Caki2 (cell line): ENCODE measurements at regions not wholly inside any gene's neighbourhood (a gene's known extent, or its start where the extent isn't known, plus 50 kb on each side); places are given as distances from the start of the nearest gene placed in this dataset.
"Not testable (repeated sequence)": the region's sequence is repeated elsewhere in the genome, so short reads cannot be mapped to it uniquely, and the experiment has no call there.

Experiments used
- DNase-seq: peaks from one replicate; pipeline ENCODE4 v3.0.0-alpha.2; 2015; ENCODE audit warnings: low read depth
- in situ Hi-C: cut with HindIII; loops from 2 replicates; pipeline ENCODE4 v1.10.0; 2016; ENCODE audit warnings: low sequenced_read_pairs, low pct_unique_long_range_greater_than_20kb, mixed read lengths

GRCh38 chr1:87398641-87399040, 70.0 kb downstream of the LMO4 start:
- in situ Hi-C loops = no loop called here
- no peak for DNase-seq

GRCh38 chr1:87399264-87399663, 70.6 kb downstream of the LMO4 start:
- no peak for DNase-seq
- in situ Hi-C loops = no loop called here

- in situ Hi-C loops = no loop called here
- DNase-seq = no peak
Measured at GRCh38 chr1:87399701-87400100, 71.0 kb downstream of the LMO4 start.

GRCh38 chr1:87400813-87401212, 72.1 kb downstream of the LMO4 start:
- in situ Hi-C loops = no loop called here
- DNase-seq = no peak

GRCh38 chr1:87402241-87403002, 73.7 kb downstream of the LMO4 start:
- in situ Hi-C loops = no loop called here
- DNase-seq = no peak

GRCh38 chr1:87403061-87403820, 74.6 kb downstream of the LMO4 start:
- in situ Hi-C loops = no loop called here
- no peak for DNase-seq

- no peak for DNase-seq
- in situ Hi-C loops = no loop called here
Measured at GRCh38 chr1:87404296-87404695, 75.6 kb downstream of the LMO4 start.

- in situ Hi-C loops = no loop called here
Measured at GRCh38 chr1:87408665-87409248, 80.1 kb downstream of the LMO4 start.

GRCh38 chr1:87410776-87411480, 82.2 kb downstream of the LMO4 start:
- in situ Hi-C loops = no loop called here
- DNase-seq = no peak

More at GRCh38 chr1:87408665-87409248, 80.1 kb downstream of the LMO4 start:
- no peak for DNase-seq

- in situ Hi-C loops, DNase-seq: not testable (repeated sequence)
Measured at GRCh38 chr1:87413846-87414245, 85.2 kb downstream of the LMO4 start.

- in situ Hi-C loops = no loop called here
- no peak for DNase-seq
Measured at GRCh38 chr1:87418048-87418447, 89.4 kb downstream of the LMO4 start.

GRCh38 chr1:87421809-87422208, 93.1 kb downstream of the LMO4 start:
- no peak for DNase-seq
- in situ Hi-C loops = no loop called here

- DNase-seq = no peak
- in situ Hi-C loops = no loop called here
Measured at GRCh38 chr1:87424541-87424940, 95.9 kb downstream of the LMO4 start.

- no peak for DNase-seq
- in situ Hi-C loops = no loop called here
Measured at GRCh38 chr1:87426463-87427249, 98.0 kb downstream of the LMO4 start.

GRCh38 chr1:87428367-87428766, 99.7 kb downstream of the LMO4 start:
- in situ Hi-C loops = no loop called here

GRCh38 chr1:87428883-87429282, 100.2 kb downstream of the LMO4 start:
- in situ Hi-C loops = no loop called here
- DNase-seq = no peak

More at GRCh38 chr1:87428367-87428766, 99.7 kb downstream of the LMO4 start:
- DNase-seq = no peak

GRCh38 chr1:87432685-87433084, 104.0 kb downstream of the LMO4 start:
- DNase-seq = no peak
- in situ Hi-C loops = no loop called here

- in situ Hi-C loops, DNase-seq: not testable (repeated sequence)
Measured at GRCh38 chr1:87433101-87433500, 104.4 kb downstream of the LMO4 start.
